Suppressor macrophage (primary cell): ENCODE measurements at regions not wholly inside any gene's neighbourhood (a gene's known extent, or its start where the extent isn't known, plus 50 kb on each side); places are given as distances from the start of the nearest gene placed in this dataset.

Experiments
- DNase-seq, 4 experiments: peaks; one replicate each; pipeline ENCODE4 v3.0.0-alpha.2; 2020 to 2022

- no peak for DNase-seq
Observed at GRCh38 chr11:97332271-97332670, 942.5 kb downstream of the JRKL start.

GRCh38 chr11:97336064-97336463 lies 946.3 kb downstream of the JRKL start:
- no peak for DNase-seq

GRCh38 chr11:97345032-97345431 lies 955.2 kb downstream of the JRKL start:
- DNase-seq, result no peak

GRCh38 chr11:97349201-97349600 lies 959.4 kb downstream of the JRKL start:
- no peak for DNase-seq

GRCh38 chr11:97351939-97352338 lies 962.1 kb downstream of the JRKL start:
- no peak for DNase-seq

- DNase-seq, result no peak
Observed at GRCh38 chr11:97354026-97354425, 964.2 kb downstream of the JRKL start.

GRCh38 chr11:97354576-97354975 lies 964.8 kb downstream of the JRKL start:
- DNase-seq, result no peak

- no peak for DNase-seq
Observed at GRCh38 chr11:97355230-97355629, 965.4 kb downstream of the JRKL start.

- DNase-seq, result no peak
Observed at GRCh38 chr11:97356144-97356543, 966.3 kb downstream of the JRKL start.

- DNase-seq, result no peak
Observed at GRCh38 chr11:97359016-97359415, 969.2 kb downstream of the JRKL start.

- no peak for DNase-seq
Observed at GRCh38 chr11:97361812-97362378, 972.1 kb downstream of the JRKL start.

- no peak for DNase-seq
Observed at GRCh38 chr11:97363331-97363730, 973.5 kb downstream of the JRKL start.

- no peak for DNase-seq
Observed at GRCh38 chr11:97364047-97364446, 974.2 kb downstream of the JRKL start.

GRCh38 chr11:97367406-97368083 lies 977.7 kb downstream of the JRKL start:
- DNase-seq, result no peak

- no peak for DNase-seq
Observed at GRCh38 chr11:97389270-97389669, 999.5 kb downstream of the JRKL start.

GRCh38 chr11:97398246-97398645 lies 1008.4 kb downstream of the JRKL start:
- DNase-seq, result no peak

- no peak for DNase-seq
Observed at GRCh38 chr11:97409141-97409540, 1019.3 kb downstream of the JRKL start.

- no peak for DNase-seq
Observed at GRCh38 chr11:97414801-97415200, 1025.0 kb downstream of the JRKL start.

GRCh38 chr11:97419729-97420128 lies 1029.9 kb downstream of the JRKL start:
- DNase-seq, result no peak

GRCh38 chr11:97428247-97428790 lies 1038.5 kb downstream of the JRKL start:
- DNase-seq, result no peak

GRCh38 chr11:97430877-97431276 lies 1041.1 kb downstream of the JRKL start:
- DNase-seq, result no peak

GRCh38 chr11:97432926-97433325 lies 1043.1 kb downstream of the JRKL start:
- DNase-seq, result no peak

GRCh38 chr11:97445561-97445960 lies 1055.7 kb downstream of the JRKL start:
- no peak for DNase-seq

GRCh38 chr11:97451441-97451840 lies 1061.6 kb downstream of the JRKL start:
- DNase-seq, result no peak

- DNase-seq, result no peak
Observed at GRCh38 chr11:97454988-97455387, 1065.2 kb downstream of the JRKL start.
